ENCODE measurements at regions not wholly inside any gene's neighbourhood (a gene's known extent, or its start where the extent isn't known, plus 50 kb on each side); places are given as distances from the start of the nearest gene placed in this dataset.

DNA sequence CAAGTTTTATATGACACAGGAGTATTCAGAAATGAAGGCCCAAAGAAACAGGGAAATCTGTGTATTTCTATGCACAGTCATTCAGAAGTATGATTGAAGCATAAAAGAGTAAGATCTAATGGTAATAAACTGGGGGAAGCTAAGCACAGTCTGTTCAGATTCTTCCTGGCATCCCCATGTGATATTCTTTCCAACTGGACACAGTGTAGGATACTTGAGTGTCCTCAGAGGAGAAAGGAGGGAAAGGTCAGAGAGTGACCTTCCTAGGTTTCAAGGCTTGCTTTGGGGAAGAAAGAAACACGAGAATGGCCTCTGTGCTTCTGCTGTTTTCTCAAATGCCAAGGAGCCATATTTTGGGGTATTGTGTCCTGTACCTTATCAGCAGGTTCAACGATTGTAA, 1798.4 kb upstream of the WWC1 start:
- Mint-ChIP-seq H3K9me3 (ENCODE audit: insufficient read depth) (peaks cover 38% of the 10 kb centered on the region), H3K36me3 (ENCODE audit: low read depth) (no peaks in the 10 kb centered on the region), H3K27ac (no peak overlapping the region), H3K4me3 (no peak overlapping the region), H3K27me3 (ENCODE audit: low read depth) (no peaks in the 10 kb centered on the region), H3K4me1 (ENCODE audit: low read depth) (no peaks in the 10 kb centered on the region)
- ChIA-PET CTCF (no interaction called here), POLR2A (no interaction called here)
- ATAC-seq (no peak), DNase-seq (no peak)

DNA sequence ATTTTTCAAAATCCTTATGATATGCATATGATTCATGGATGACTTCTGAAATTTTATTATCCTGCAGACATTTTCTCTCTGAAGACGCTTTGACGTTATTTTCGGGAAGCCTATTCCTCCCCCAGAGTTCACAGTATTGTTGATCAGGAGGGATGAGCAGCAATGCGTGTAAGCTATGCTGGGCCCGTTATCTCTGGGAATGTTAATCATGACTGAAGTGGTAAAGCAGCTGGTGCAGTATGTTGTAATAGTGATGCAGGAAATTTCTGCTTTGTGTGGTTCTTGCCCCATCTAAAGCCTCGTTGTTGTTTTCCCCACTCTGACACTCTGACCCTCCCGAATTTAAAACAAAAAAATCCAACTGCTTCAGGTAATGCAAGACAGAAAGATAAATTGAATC, 1797.8 kb upstream of the WWC1 start:
- no peaks in the 10 kb centered on the region for H3K36me3 Mint-ChIP-seq (ENCODE audit: low read depth)
- H3K27ac Mint-ChIP-seq, result no peak overlapping the region
- CTCF ChIA-PET, result no interaction called here
- H3K4me3 Mint-ChIP-seq, result no peak overlapping the region
- ATAC-seq, result no peak
- peaks cover 38% of the 10 kb centered on the region for H3K9me3 Mint-ChIP-seq (ENCODE audit: insufficient read depth)
- DNase-seq, result no peak
- no peaks in the 10 kb centered on the region for H3K4me1 Mint-ChIP-seq (ENCODE audit: low read depth)
- POLR2A ChIA-PET, result no interaction called here
- no peaks in the 10 kb centered on the region for H3K27me3 Mint-ChIP-seq (ENCODE audit: low read depth)

- Mint-ChIP-seq H3K27me3 (ENCODE audit: low read depth) (no peaks in the 10 kb centered on the region), H3K4me1 (ENCODE audit: low read depth) (no peaks in the 10 kb centered on the region), H3K9me3 (ENCODE audit: insufficient read depth) (peaks cover 35% of the 10 kb centered on the region), H3K27ac (no peak overlapping the region), H3K4me3 (no peak overlapping the region), H3K36me3 (ENCODE audit: low read depth) (no peaks in the 10 kb centered on the region)
- CTCF ChIA-PET, result no interaction called here
- ATAC-seq (no peak), DNase-seq (no peak)
- POLR2A ChIA-PET, result no interaction called here
Measured at GRCh38 chr5:166497496-166498104, 1793.8 kb upstream of the WWC1 start.

DNA sequence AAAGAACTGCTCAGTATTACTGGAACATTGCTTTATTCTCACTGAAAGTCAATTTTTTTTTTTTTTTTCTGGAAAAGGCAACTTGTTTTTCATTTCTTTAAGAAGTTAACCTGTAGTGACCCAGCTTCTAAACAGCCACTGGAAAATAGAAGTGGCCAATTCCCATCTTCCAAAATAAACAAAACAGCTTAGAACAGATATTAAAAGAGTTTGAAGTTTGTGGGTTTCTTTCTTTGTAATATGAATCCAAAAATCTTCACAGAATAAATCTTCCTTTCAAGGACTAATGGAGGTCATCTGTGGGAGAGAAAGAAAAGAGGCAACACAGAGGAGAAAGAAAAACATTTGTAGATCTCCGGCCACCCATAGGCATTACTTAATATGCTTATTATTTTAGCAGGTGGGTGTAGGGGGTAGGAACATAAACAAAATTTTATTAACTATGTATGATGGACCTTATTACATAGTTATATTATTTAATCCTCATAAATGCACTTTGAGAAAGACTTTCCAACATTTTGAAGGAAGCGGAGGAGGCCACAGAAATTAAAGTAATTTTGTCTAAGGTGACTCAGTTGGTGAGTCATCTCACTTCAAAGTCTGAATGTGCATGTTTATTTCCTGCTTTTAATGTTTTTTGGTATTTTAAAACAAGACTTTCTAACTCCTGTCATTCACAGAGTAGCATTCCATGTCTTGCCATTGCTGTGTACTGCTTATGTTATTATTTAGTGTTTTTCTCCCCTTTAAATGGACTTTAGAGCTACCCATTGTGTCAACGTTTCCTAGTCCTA, 1791.8 kb upstream of the WWC1 start:
- no peaks in the 10 kb centered on the region for H3K4me1 Mint-ChIP-seq (ENCODE audit: low read depth)
- CTCF ChIA-PET, result no interaction called here

GRCh38 chr5:166503506-166503905, 1787.9 kb upstream of the WWC1 start:
- no peak for DNase-seq
- CTCF ChIA-PET, result no interaction called here
- H3K27ac Mint-ChIP-seq, result no peak overlapping the region
- no peak overlapping the region for H3K4me3 Mint-ChIP-seq
- ATAC-seq, result no peak
- no peaks in the 10 kb centered on the region for H3K4me1 Mint-ChIP-seq (ENCODE audit: low read depth)
- H3K27me3 Mint-ChIP-seq (ENCODE audit: low read depth), result no peaks in the 10 kb centered on the region
- no peaks in the 10 kb centered on the region for H3K36me3 Mint-ChIP-seq (ENCODE audit: low read depth)
- POLR2A ChIA-PET, result no interaction called here
- peaks cover 14% of the 10 kb centered on the region for H3K9me3 Mint-ChIP-seq (ENCODE audit: insufficient read depth)

More for the DNA sequence above, 1791.8 kb upstream of the WWC1 start:
- DNase-seq (no peak), ATAC-seq (no peak)
- Mint-ChIP-seq H3K36me3 (ENCODE audit: low read depth) (no peaks in the 10 kb centered on the region), H3K27me3 (ENCODE audit: low read depth) (no peaks in the 10 kb centered on the region), H3K9me3 (ENCODE audit: insufficient read depth) (peaks cover 26% of the 10 kb centered on the region), H3K27ac (no peak overlapping the region), H3K4me3 (no peak overlapping the region)
- POLR2A ChIA-PET, result no interaction called here

DNA sequence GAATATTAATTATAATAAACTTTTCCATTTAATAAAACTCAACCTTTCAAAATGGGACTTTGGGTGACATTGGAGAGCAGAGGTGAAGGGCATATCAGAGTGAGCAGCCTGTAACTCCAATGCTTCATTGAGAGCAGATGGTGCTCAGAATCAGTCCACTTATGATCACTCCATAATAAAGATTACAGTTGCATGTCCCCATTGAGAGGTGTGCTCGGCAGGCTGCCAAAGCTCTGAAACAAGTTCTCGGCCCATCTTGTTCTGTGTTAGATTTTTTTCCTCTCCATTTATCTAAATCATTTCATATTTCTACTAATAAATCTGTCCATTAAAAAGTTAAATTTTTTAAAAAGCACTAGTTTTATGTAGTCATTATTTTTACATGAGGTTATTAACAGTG, 1786.4 kb upstream of the WWC1 start:
- H3K9me3 Mint-ChIP-seq (ENCODE audit: insufficient read depth), result peaks cover 13% of the 10 kb centered on the region
- no peak for DNase-seq
- no peaks in the 10 kb centered on the region for H3K27me3 Mint-ChIP-seq (ENCODE audit: low read depth)
- H3K27ac Mint-ChIP-seq, result no peak overlapping the region
- ATAC-seq, result no peak
- ChIA-PET CTCF (no interaction called here), POLR2A (no interaction called here)
- no peak overlapping the region for H3K4me3 Mint-ChIP-seq
- no peaks in the 10 kb centered on the region for H3K4me1 Mint-ChIP-seq (ENCODE audit: low read depth)
- no peaks in the 10 kb centered on the region for H3K36me3 Mint-ChIP-seq (ENCODE audit: low read depth)

GRCh38 chr5:166505544-166505943, 1785.9 kb upstream of the WWC1 start:
- Mint-ChIP-seq H3K4me1 (ENCODE audit: low read depth) (no peaks in the 10 kb centered on the region), H3K27me3 (ENCODE audit: low read depth) (no peaks in the 10 kb centered on the region), H3K4me3 (no peak overlapping the region), H3K9me3 (ENCODE audit: insufficient read depth) (peaks cover 13% of the 10 kb centered on the region), H3K36me3 (ENCODE audit: low read depth) (no peaks in the 10 kb centered on the region), H3K27ac (no peak overlapping the region)
- ChIA-PET POLR2A (no interaction called here), CTCF (no interaction called here)
- DNase-seq, result no peak
- ATAC-seq, result no peak

DNA sequence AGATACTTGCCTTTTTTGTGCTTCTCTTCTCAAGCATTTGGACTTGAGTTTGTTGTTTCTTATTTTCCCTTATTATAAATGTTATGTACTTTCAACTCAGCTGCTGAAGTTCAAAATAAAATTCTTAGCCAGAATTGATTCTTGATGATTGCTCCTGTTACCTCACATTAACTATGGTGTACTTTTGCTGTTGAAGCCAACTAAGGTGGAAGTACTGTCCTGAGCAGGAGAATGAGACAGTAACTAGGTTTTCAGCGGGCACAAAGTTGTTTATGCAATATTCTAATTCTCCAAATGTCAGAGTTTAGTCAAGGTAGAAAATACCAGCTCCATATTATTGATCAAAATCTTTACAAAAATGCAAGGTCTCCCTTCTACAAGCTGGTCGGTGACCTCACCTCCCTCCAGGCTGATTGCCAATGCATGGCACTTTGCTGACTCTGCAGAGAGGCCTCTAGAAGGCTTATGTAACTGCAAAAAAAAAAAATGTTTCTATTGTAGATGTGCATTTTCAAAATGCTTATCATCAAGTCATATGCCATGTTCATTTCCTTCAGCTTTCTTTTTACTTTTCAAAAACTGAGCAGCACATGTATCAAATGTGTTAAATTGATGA, 1783.5 kb upstream of the WWC1 start:
- Mint-ChIP-seq H3K4me3 (no peak overlapping the region), H3K9me3 (ENCODE audit: insufficient read depth) (peaks cover 6% of the 10 kb centered on the region), H3K36me3 (ENCODE audit: low read depth) (no peaks in the 10 kb centered on the region), H3K4me1 (ENCODE audit: low read depth) (no peaks in the 10 kb centered on the region), H3K27ac (no peak overlapping the region), H3K27me3 (ENCODE audit: low read depth) (no peaks in the 10 kb centered on the region)
- ChIA-PET CTCF (no interaction called here), POLR2A (no interaction called here)
- ATAC-seq (no peak), DNase-seq (no peak)

- ChIA-PET POLR2A (no interaction called here), CTCF (no interaction called here)
- H3K27me3 Mint-ChIP-seq (ENCODE audit: low read depth), result no peaks in the 10 kb centered on the region
- DNase-seq, result no peak
- no peaks in the 10 kb centered on the region for H3K36me3 Mint-ChIP-seq (ENCODE audit: low read depth)
- no peak overlapping the region for H3K27ac Mint-ChIP-seq
- H3K9me3 Mint-ChIP-seq (ENCODE audit: insufficient read depth), result peaks cover 12% of the 10 kb centered on the region
- no peak overlapping the region for H3K4me3 Mint-ChIP-seq
- no peak for ATAC-seq
- no peaks in the 10 kb centered on the region for H3K4me1 Mint-ChIP-seq (ENCODE audit: low read depth)
Measured at GRCh38 chr5:166509085-166509484, 1782.4 kb upstream of the WWC1 start.

DNA sequence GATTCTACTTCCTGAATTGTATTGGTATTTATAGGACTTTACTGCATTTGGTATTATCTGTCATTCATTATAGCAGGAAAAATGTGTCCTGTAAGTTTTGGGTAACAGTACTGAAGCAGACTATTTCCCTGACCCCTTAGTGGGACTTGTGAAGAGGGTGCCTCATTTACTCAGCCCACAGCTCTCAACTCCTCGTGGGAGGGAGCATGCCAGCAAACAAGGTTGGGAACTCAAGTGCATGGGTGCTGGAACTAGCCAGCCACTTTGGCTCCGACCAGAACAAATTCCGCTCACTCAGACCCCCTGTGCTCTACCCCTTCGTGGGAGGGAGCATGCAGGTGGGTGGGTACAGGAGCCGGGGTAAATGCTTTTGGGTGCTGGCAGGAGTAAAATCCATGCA, 1773.5 kb upstream of the WWC1 start:
- ATAC-seq, result no peak
- Mint-ChIP-seq H3K9me3 (ENCODE audit: insufficient read depth) (peaks cover 14% of the 10 kb centered on the region), H3K36me3 (ENCODE audit: low read depth) (no peaks in the 10 kb centered on the region), H3K4me3 (no peak overlapping the region), H3K4me1 (ENCODE audit: low read depth) (no peaks in the 10 kb centered on the region), H3K27me3 (ENCODE audit: low read depth) (no peaks in the 10 kb centered on the region), H3K27ac (no peak overlapping the region)
- CTCF ChIA-PET, result no interaction called here
- POLR2A ChIA-PET, result no interaction called here
- DNase-seq, result no peak

GRCh38 chr5:166523206-166523605, 1768.2 kb upstream of the WWC1 start:
- no peaks in the 10 kb centered on the region for H3K27me3 Mint-ChIP-seq (ENCODE audit: low read depth)
- DNase-seq (no peak), ATAC-seq (no peak)
- H3K36me3 Mint-ChIP-seq (ENCODE audit: low read depth), result no peaks in the 10 kb centered on the region
- peaks cover 14% of the 10 kb centered on the region for H3K9me3 Mint-ChIP-seq (ENCODE audit: insufficient read depth)
- ChIA-PET CTCF (no interaction called here), POLR2A (no interaction called here)
- H3K4me3 Mint-ChIP-seq, result no peak overlapping the region
- H3K4me1 Mint-ChIP-seq (ENCODE audit: low read depth), result no peaks in the 10 kb centered on the region
- no peak overlapping the region for H3K27ac Mint-ChIP-seq

- Mint-ChIP-seq H3K27me3 (ENCODE audit: low read depth) (no peaks in the 10 kb centered on the region), H3K36me3 (ENCODE audit: low read depth) (no peaks in the 10 kb centered on the region), H3K9me3 (ENCODE audit: insufficient read depth) (peaks cover 8% of the 10 kb centered on the region), H3K4me3 (no peak overlapping the region), H3K27ac (no peak overlapping the region), H3K4me1 (ENCODE audit: low read depth) (no peaks in the 10 kb centered on the region)
- ATAC-seq (no peak), DNase-seq (no peak)
- ChIA-PET POLR2A (no interaction called here), CTCF (no interaction called here)
Measured at GRCh38 chr5:166529200-166529599, 1762.2 kb upstream of the WWC1 start.

Measured in activated CD8-positive, alpha-beta T cell treated with anti-CD3 and anti-CD28 coated beads, Interleukin-2, amount 10 ng/mL, durations not matched to agents 7 days and 5 days (primary cell).